GM23338 (cell line): ENCODE measurements at regions not wholly inside any gene's neighbourhood (a gene's known extent, or its start where the extent isn't known, plus 50 kb on each side); places are given as distances from the start of the nearest gene placed in this dataset.
"Not testable (repeated sequence)": the region's sequence is repeated elsewhere in the genome, so short reads cannot be mapped to it uniquely, and the experiment has no call there.

Source experiments
- CREB1 ChIP-seq: fragments of 250-450 bp; sonication (Bioruptor Pico); IDR thresholded peaks from 2 replicates; pipeline ENCODE4 v1.5.0; 2020; ENCODE audit warnings: low read depth, mild to moderate bottlenecking, moderate library complexity
- CTCF ChIP-seq, 2 experiments: fragments of 200-600 bp in 1 of 2; sonication (generic) in 1 of 2; conservative IDR thresholded peaks; 2 replicates each; pipeline versions ENCODE4 v1.5.1 to v1.6.1; 2016 to 2017; ENCODE audit warnings: antibody characterized with exemption in 2 of 2, low read depth in 2 of 2, mild to moderate bottlenecking in 2 of 2, moderate library complexity in 1 of 2
- EZH2 ChIP-seq: fragments of 200-600 bp; sonication (generic); IDR thresholded peaks from one replicate; pipeline ENCODE4 v1.8.0; 2017; ENCODE audit warnings: antibody characterized with exemption, mild to moderate bottlenecking, low read depth; ENCODE audit not compliant: unreplicated experiment
- EZH2phosphoT487 ChIP-seq: fragments of 200-600 bp; sonication (generic); IDR thresholded peaks from one replicate; pipeline ENCODE4 v1.8.1; 2018; ENCODE audit warnings: antibody characterized with exemption; ENCODE audit not compliant: unreplicated experiment
- NANOG ChIP-seq: IDR thresholded peaks from 2 replicates; pipeline ENCODE4 v1.6.1; 2016; ENCODE audit warnings: antibody characterized with exemption, borderline replicate concordance
- POLR2AphosphoS5 ChIP-seq: IDR thresholded peaks from 2 replicates; pipeline ENCODE4 v1.6.1; 2016; ENCODE audit warnings: antibody characterized with exemption, low read depth
- ZNF114 ChIP-seq: fragments of 250-450 bp; sonication (Bioruptor Pico); IDR thresholded peaks from 2 replicates; pipeline ENCODE4 v1.5.0; 2020; ENCODE audit warnings: mild to moderate bottlenecking, moderate library complexity

- not testable (repeated sequence) for TF ChIP-seq CTCF (conservative IDR thresholded peaks at IDR 0.05; ENCODE audit: low read depth in 2 of 2); CREB1 (CRISPR knock-in tag); EZH2phosphoT487; EZH2; POLR2AphosphoS5; NANOG; ZNF114 (CRISPR knock-in tag)
These were observed 60.0 kb downstream of the ATP6V0E2 start for GRCh38 chr7:149933776-149934175.
